H1 (cell line): ENCODE measurements at regions not wholly inside any gene's neighbourhood (a gene's known extent, or its start where the extent isn't known, plus 50 kb on each side); places are given as distances from the start of the nearest gene placed in this dataset.

Source experiments
- ATF2 ChIP-seq: IDR thresholded peaks from 2 replicates; pipeline ENCODE4 v1.6.1; 2012; ENCODE audit warnings: low read length, inconsistent platforms
- EGR1 ChIP-seq: IDR thresholded peaks from 2 replicates; pipeline ENCODE4 v1.6.1; 2011; ENCODE audit warnings: low read depth, low read length, borderline replicate concordance
- FOSL1 ChIP-seq: IDR thresholded peaks from 2 replicates; pipeline ENCODE4 v1.6.1; 2011; ENCODE audit warnings: mild to moderate bottlenecking, low read depth, low read length, moderate library complexity; ENCODE audit not compliant: insufficient read depth
- SIRT6 ChIP-seq: IDR thresholded peaks from one replicate; pipeline ENCODE4 v1.7.1; 2012; ENCODE audit warnings: low read length, inconsistent platforms
- TAF1 ChIP-seq: IDR thresholded peaks from 2 replicates; pipeline ENCODE4 v1.6.1; 2011; ENCODE audit warnings: mild to moderate bottlenecking, low read depth, low read length
- TAF7 ChIP-seq: optimal IDR thresholded peaks from 2 replicates; pipeline ENCODE3; 2011; ENCODE audit warnings: low read depth, mild to moderate bottlenecking, inconsistent platforms, low read length, moderate library complexity, borderline replicate concordance

GRCh38 chr6:22227824-22228610 lies 68.8 kb downstream of the PRL start (continued):
- TF ChIP-seq TAF7 (no peak), SIRT6 (no peak), FOSL1 (no peak), TAF1 (no peak), ATF2 (no peak), EGR1 (no peak)
